Activated T-cell treated with anti-CD3 and anti-CD28 coated beads, Interleukin-2, amount 50 U/mL, for 1 hour (primary cell): ENCODE measurements at regions not wholly inside any gene's neighbourhood (a gene's known extent, or its start where the extent isn't known, plus 50 kb on each side); places are given as distances from the start of the nearest gene placed in this dataset.
"Not testable (repeated sequence)": the region's sequence is repeated elsewhere in the genome, so short reads cannot be mapped to it uniquely, and the experiment has no call there.

Experiments used
- DNase-seq: peaks from one replicate; pipeline ENCODE4 v3.0.0-alpha.2; 2020

DNA sequence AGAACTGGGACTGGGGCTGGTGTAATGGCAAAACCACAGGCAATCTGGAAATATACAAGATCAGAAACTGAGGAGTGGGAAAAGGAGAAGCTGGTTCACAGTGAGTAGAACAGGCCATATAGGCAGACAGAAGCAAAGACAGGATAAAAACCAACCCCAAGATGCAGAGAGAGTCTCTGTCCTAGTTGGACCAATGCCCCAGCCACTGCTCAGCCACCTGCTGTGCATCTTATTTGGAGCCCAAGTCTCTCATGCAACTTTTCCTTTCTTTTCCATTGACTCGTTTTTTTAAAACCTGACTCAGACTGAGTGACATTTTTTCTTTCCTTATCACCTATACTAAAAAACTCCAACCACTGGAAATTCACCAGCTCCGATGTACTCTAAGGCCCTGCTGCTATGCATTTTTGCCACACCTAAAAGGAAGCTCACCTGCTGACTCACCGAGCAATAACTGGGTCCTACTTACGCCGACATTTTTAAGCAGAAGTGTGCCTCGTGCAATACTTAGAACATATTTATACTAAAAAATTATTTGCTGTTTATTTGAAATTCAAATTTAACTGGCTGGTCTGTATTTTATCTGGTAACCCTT is 100.8 kb upstream of the XYLT1 start:
- DNase-seq, result no peak

- no peak for DNase-seq
Measured at GRCh38 chr16:17568239-17568638, 97.5 kb upstream of the XYLT1 start.

DNA sequence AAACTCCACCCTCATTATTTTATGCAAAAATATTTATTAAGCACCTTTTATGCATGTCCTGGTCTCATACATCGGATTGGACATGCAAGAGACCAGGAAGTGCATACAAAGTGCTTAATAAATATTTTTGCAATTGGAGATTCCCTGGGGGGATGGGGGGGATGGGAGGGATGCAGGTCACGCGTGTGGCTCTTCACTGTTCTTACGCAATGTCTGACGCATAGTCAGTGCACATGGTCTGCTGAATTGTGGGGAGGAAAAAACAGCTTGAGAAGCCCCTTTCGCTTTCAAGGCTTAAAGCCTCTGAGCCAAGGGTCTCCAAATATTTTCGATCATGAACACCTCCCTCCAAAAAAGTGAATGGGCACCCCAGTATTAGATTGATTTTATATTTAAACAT is 96.7 kb upstream of the XYLT1 start:
- no peak for DNase-seq

DNA sequence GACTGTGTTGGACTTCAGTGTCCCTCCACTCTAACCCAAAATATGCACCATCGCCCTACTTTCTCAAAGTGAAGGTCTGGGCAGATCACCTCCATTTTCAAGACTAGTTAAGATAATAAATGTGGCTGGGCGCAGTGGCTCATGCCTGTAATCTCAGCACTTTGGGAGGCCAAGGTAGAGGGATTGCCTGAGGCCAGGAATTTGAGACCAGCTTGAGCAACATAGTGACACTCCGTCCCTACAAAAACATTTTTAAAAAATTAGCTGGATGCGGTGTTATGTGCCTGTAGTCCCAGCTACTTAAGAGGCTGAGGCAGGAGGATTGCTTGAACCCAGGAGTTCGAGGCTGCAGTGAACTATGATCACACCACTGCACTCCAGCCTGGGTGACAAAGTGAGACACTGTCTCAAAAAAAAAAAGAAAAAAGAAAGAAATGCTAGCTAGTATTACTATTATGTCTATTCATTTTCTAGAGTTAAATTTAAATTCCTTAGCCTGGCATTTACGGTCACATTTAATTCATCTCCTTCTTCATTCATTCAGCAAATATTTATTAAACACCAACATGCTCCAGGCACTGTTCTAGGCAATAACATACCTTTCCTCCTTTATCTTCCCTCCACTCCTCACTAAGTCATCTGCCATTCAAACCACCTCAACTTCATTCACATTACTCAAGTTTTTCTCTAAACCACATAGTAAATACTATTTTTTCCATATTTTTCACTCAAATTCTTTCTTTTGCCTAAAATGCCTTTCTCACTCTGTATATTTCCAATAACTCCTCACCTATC is 96.1 kb upstream of the XYLT1 start:
- DNase-seq, result no peak

DNA sequence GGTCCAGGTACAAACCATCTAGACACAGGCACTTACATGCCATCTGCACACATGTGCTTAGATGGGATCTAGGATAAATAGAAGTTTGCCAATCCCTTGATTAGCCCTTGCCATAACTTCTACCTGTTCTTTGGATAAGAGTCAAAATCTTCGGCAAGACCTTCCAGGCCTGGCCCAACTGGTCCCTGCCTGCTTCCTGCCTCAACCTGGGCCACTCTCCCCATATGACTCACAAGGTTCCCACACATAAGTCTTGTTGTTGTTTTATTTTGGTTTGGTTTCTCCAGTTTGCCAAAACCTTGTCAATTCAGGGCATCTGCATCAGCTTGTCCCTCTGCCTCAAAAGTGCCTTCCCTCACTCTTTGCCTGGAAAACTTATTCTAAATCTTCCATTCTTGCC is 95.3 kb upstream of the XYLT1 start:
- no peak for DNase-seq

- no peak for DNase-seq
Measured at GRCh38 chr16:17565605-17566004, 94.8 kb upstream of the XYLT1 start.

DNA sequence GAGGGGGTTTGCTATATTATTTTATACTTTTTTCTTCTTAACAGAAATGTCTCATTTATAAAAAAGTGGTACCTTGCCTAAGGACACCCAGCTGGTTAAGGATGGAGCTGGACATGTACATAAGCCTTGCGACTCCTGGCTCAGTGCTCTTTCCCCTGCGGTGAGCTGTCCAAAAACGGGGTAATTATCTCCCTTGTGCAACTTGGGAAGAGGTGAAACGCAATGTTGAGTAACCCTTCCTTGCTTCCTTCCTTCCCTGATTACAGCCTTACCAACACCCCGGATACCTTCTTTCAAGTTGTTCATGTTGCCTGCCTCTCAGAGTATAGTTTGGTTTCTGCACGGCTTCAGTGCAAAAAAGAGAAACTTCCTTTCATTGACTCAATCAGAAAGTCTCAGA is 94.1 kb upstream of the XYLT1 start:
- no peak for DNase-seq

DNA sequence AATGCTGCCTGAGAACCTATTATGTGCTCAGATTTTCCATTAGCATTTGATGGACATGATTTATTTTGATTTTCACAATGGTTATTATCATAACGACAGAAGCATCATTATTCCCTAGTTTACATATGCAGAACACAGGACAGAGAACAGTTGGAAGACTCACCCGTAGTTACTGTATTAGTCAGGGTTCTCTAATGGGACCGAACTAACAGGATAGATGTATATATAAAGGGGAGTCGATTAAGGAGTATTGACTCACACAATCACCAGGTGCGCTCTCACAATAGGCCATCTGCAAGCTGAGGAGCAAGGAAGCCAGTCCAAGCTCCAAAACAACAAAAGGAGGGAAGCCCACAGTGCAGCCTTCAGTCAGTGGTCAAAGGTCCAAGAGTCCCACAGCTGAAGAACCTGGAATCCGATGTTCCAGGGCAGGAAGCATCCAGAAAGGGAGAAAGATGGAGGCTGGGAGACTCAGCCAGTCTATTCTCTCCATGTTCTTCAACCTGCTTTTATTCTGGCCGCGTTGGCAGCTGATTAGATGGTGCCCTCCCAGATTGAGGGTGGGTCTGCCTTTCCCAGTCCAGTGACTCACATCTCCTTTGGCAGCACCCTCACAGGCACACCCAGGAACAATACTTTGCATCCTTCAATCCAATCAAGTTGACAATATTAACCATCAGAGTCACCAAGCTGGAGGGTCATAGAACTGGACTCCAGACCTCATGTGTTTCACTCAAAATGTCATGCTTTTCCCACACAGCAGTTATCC is 92.7 kb upstream of the XYLT1 start:
- DNase-seq, result no peak

DNA sequence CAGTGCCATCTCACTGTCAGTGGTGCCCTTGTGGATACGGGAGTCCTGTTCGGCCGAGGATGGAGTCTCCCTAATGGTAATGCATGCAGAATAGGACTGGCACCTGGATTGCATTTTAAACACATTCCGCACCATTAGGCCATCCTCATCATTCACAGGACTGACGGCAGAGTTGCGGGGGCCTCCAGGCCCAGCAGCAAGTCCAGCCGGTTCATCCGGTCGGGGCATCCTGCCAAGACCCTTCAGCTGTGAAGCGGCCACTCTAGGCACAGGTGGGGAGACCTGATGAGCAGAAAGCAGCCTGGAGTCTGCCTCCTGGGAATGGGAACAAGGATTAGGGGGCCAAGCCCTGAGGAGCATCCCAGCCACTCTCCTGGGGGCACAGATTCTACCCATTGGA is 90.3 kb upstream of the XYLT1 start:
- DNase-seq, result no peak

DNA sequence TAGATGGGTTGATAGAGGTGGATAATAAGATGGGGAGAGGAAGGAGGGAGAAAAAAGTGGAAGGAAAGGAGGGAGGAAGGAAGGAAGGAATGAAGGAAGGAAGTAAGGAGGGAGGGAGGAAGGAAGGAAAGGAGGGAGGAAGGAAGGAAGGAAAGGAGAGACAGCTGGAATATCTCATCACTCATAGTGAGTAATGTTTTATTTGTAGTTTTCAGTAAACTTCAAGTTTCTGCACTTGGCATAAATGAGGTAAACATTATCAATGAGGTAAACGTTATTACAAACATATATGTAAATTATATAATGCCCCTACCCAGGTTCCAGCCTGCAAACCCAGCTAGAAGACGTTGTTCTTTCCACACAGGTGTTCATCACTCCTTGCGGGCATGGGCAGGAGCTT is 89.8 kb upstream of the XYLT1 start:
- DNase-seq, result no peak

DNA sequence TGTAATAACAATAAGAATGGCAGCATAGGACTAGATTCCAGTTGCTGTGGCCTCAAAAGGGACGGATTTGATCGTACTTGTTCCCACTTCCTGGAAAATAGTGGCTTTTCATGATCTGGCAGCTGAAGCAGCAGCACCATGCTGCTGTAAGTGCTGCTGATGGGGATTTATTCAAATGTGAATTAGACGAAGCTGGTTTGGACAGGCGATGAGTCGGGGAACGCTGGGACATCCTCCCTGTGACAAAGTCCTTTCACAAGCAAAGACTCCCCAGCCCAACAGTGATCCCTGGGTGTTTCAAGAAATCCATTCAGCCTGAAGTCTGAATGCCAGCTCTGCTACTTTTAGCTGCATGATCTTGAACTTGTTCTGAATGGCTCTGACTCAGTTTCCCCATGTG is 88.6 kb upstream of the XYLT1 start:
- DNase-seq, result no peak

DNA sequence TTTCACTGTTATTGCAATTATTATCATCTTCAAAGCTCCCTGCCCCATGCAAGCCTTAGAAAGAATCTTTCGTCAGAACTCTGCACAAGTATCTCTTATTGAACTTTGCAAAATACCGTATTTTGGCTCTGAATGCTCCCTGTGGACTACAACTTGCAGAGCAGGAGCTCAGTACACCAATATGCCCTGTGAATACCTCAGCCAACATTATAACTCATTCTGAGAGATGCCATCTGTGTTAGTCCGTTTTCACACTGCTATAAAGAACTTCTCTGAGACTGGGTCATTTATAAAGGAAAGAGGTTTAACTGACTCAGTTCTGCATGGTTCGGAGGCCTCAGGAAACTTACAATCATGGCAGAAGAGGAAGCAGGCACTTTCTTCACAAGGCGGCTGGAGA is 87.2 kb upstream of the XYLT1 start:
- DNase-seq, result no peak

GRCh38 chr16:17557480-17557879 is 86.7 kb upstream of the XYLT1 start:
- DNase-seq, result no peak

DNA sequence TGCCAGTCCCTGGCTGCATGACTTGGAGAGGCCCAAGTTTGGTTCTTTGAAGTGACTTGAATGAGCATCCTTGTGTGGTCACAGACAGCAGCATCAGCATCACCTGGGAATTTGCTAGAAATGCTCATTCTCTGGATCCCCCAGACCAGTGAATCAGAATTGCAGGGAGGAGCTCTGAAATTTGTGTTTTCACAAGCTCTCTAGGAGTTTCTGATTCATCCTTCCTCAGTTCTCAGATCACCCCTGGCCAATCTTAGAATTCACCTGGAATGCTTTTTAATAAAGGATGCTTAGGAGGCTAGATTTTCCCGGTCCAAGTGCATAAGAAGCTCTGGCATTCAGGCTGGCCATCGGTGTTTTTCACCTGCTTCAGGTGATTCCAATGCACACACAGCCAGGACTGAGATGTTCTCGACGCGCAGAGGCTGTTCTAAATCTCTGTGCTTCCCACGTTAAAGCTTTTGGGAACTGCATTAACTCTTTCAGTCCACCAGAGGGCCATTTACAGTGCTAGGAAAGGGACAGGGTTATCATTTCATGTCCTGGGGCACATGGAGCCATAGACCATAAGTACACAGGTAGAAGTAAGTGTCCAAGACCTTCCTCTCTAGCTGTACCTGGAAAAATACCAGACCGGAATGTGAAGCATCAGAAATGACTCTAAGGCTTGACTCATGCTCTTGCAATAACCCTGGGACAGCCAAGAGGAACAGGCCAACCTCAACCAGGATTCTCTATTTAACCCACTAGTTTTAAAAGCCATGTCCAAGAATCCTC is 85.7 kb upstream of the XYLT1 start:
- DNase-seq, result no peak

DNA sequence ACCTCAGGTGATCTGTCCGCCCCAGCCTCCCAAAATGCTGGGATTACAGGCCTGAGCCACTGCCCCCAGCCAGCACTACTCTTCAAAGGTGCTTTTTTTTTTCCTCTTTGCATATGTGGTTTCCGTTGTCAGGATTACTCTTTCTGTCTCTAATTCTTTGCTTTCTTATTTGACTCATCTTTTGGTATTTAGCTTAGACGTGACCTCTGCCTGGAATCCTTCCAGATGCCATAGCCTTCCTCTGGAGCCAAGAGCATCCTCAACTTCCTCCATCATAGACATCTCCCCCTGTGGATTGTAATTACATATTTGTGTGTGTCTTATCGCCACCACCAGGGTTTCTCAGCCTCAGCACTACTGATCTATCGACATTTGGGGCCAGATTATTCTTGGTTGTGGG is 84.4 kb upstream of the XYLT1 start:
- no peak for DNase-seq

- no peak for DNase-seq
Measured at GRCh38 chr16:17552351-17552750, 81.6 kb upstream of the XYLT1 start.

DNA sequence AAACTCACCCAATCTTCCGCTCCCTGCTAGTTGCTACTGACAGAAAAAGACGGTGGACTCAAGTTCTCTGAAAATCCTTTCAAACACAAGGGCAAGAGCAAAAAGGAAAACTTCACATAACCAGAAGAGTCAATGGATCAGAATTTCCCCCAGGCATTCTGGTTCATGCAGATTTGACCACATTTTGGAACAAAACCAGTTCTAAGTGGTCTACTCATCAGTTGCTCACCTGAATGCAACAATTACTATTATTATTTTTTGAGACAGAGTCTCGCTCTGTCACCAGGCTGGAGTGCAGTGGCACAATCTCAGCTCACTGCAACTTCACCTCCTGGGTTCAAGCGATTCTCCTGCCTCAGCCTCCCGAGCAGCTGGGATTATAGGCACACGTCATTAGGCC is 80.9 kb upstream of the XYLT1 start:
- DNase-seq, result not testable (repeated sequence)

DNA sequence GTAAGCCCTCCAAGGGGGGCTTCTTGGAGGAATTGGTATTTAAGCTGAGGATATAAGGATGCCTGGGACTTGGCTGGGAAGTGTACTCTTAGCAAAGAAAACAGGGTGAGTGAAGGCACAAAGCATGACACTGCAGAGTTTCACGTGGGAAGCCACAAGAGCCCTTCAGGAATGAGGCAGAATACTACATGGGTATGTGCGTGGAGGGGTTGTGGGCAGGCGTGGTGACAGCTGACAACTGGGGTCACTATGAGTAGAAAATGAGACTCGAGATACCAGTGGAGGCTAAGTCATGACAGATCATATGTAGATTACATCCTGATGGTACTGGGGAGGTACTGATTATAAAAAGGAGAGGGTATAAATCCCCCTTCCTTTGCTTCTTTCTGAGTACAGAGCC is 78.1 kb upstream of the XYLT1 start:
- no peak for DNase-seq

DNA sequence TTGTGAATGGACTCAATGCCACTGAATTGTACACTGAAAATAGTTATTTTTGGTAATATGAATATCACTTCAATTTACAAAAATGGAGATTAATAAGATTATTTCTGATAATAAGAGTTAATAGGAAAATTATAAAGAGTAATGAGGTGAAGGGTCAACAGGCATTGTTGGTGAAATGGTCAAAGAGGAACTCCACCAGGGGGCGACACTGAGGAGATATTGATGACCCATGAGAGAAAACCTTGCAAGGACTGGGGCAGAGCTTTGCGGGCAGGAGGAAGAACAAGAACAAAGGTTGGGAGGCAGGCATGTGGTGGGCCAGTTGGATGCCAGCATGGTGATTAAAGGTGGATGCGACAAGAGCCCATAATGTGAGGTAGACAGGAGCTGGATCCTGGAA is 74.0 kb upstream of the XYLT1 start:
- no peak for DNase-seq

DNA sequence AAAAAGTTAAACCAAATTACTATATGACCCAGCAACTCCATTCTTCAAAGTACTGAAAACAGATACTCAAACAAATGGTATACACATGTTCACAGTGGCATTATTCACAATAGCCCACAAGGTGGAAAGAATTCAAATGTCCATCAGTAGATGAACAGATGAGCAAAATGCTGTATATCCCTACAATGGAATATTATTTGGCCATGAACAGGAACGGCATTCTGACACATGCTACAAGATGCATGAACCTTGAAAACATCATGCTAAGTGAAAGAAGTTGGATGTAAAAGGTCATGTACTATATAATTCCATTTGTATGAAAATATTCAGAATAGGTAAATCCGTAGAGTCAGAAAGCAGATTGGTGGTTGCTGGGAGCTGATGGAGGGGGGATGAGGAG is 73.5 kb upstream of the XYLT1 start:
- DNase-seq, result no peak

- DNase-seq, result no peak
Measured at GRCh38 chr16:17543073-17543472, 72.3 kb upstream of the XYLT1 start.

- no peak for DNase-seq
Measured at GRCh38 chr16:17541324-17541723, 70.6 kb upstream of the XYLT1 start.

DNA sequence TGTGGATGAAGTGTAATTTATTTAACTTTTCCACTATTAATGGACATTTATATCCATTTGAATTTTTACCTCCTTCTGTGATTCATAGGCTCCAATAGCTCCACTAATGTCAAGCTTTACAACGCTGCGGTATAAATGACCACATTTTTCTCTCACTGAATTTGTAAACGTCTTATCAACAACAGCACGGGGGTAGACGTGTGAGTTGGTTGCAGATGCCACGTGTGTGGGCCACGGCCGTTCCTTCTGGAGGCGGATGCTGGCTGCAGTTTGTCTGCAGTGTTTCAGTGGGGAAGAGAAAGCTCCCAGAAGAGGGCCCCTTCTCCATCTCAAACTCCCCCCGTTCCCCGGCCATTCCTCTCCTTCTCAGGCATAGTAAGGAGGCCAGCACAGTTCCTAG is 68.2 kb upstream of the XYLT1 start:
- no peak for DNase-seq
